ENCODE measurements at regions not wholly inside any gene's neighbourhood (a gene's known extent, or its start where the extent isn't known, plus 50 kb on each side); places are given as distances from the start of the nearest gene placed in this dataset.

- 80% methylated on average over 6 of the region's 8 CpGs for WGBS (ENCODE audit: missing lambda C conversion rate)
- H3K27ac ChIP-seq: no peak overlapping the region
- no peak for TF ChIP-seq RFX5 (IDR thresholded peaks at IDR 0.05)
- no peak for TF ChIP-seq MYC (IDR thresholded peaks at IDR 0.05; ENCODE audit: borderline replicate concordance, low read length)
- TF ChIP-seq ZNF302 (CRISPR knock-in tag; IDR thresholded peaks at IDR 0.05): no peak
- no peak for TF ChIP-seq KDM5A (IDR thresholded peaks at IDR 0.05)
- TF ChIP-seq CHD4 (IDR thresholded peaks at IDR 0.05; ENCODE audit: borderline replicate concordance): no peak
- no peak for TF ChIP-seq KDM1A (IDR thresholded peaks at IDR 0.05; ENCODE audit: low read depth)
- TF ChIP-seq CBX8 (IDR thresholded peaks at IDR 0.05): no peak
- TF ChIP-seq POLR2A (IDR thresholded peaks at IDR 0.05; ENCODE audit: low read length): no peak
- TF ChIP-seq TP53 (CRISPR knock-in tag; IDR thresholded peaks at IDR 0.05): no peak
- no peak for TF ChIP-seq HOXB13 (CRISPR knock-in tag; IDR thresholded peaks at IDR 0.05; ENCODE audit: low read depth)
- TF ChIP-seq HDAC2 (IDR thresholded peaks at IDR 0.05): no peak
- CTCF ChIA-PET: no interaction called here
- DNase-seq (ENCODE audit: low read depth in 1 of 2, low spot score in 1 of 2): no peak
- no peak for ATAC-seq
- FAIRE-seq: no peak
- no peaks in the 10 kb centered on the region for H3K9me3 ChIP-seq
- no peak overlapping the region for H3K4me3 ChIP-seq
- H3K4me1 ChIP-seq: no peaks in the 10 kb centered on the region
- POLR2A ChIA-PET: no interaction called here
- no peak overlapping the region for H3K4me2 ChIP-seq
These were observed 115.1 kb downstream of the NUFIP1 start for GRCh38 chr13:44874176-44874575.

GRCh38 chr13:44873461-44873860 lies 115.8 kb downstream of the NUFIP1 start:
- ATAC-seq (no peak), FAIRE-seq (no peak)
- CTCF ChIA-PET: no interaction called here

GRCh38 chr13:44872751-44873150 lies 116.5 kb downstream of the NUFIP1 start:
- no peak for ATAC-seq
- TF ChIP-seq CEBPB (IDR thresholded peaks at IDR 0.05) (no peak), ZFP36 (IDR thresholded peaks at IDR 0.05; ENCODE audit: borderline replicate concordance, partially characterized antibody) (no peak), RARB (CRISPR knock-in tag; IDR thresholded peaks at IDR 0.05) (no peak), HES2 (IDR thresholded peaks at IDR 0.05) (no peak), TP53 (CRISPR knock-in tag; IDR thresholded peaks at IDR 0.05) (no peak), SREBF2 (IDR thresholded peaks at IDR 0.05) (no peak), MAFK (IDR thresholded peaks at IDR 0.05; ENCODE audit: partially characterized antibody) (no peak), HMGXB4 (CRISPR knock-in tag; IDR thresholded peaks at IDR 0.05; ENCODE audit: borderline replicate concordance) (no peak), CHD4 (IDR thresholded peaks at IDR 0.05; ENCODE audit: borderline replicate concordance) (no peak), CHD2 (IDR thresholded peaks at IDR 0.05; ENCODE audit: low read length, partially characterized antibody) (no peak)
- FAIRE-seq: no peak
- Histone ChIP-seq H3K4me3 (no peak overlapping the region), H3K4me2 (no peak overlapping the region), H3K4me1 (no peaks in the 10 kb centered on the region), H3K9me3 (no peaks in the 10 kb centered on the region), H3K27ac (no peak overlapping the region; a peak in 1 of 6 replicates)
- 82% methylated on average over 12 of the region's 13 CpGs for whole genome bisulfite sequencing (ENCODE audit: missing lambda C conversion rate)
- CTCF ChIA-PET: no interaction called here
- POLR2A ChIA-PET: no interaction called here
- DNase-seq (ENCODE audit: low read depth in 1 of 2, low spot score in 1 of 2): no peak

More at GRCh38 chr13:44873461-44873860, 115.8 kb downstream of the NUFIP1 start:
- POLR2A ChIA-PET: no interaction called here
- no peak overlapping the region for H3K4me2 ChIP-seq
- H3K27ac ChIP-seq: no peak overlapping the region
- H3K4me1 ChIP-seq: no peaks in the 10 kb centered on the region
- no peak for DNase-seq (ENCODE audit: low read depth in 1 of 2, low spot score in 1 of 2)
- no peaks in the 10 kb centered on the region for H3K9me3 ChIP-seq
- 75% methylated on average over 8 of the region's 8 CpGs for WGBS (ENCODE audit: missing lambda C conversion rate)
- TF ChIP-seq GATA3 (IDR thresholded peaks at IDR 0.05; ENCODE audit: borderline replicate concordance) (no peak), RCOR1 (IDR thresholded peaks at IDR 0.05; ENCODE audit: low read depth, low read length) (no peak), HOXA7 (CRISPR knock-in tag; IDR thresholded peaks at IDR 0.05) (no peak), HDAC2 (IDR thresholded peaks at IDR 0.05) (no peak), BHLHE40 (IDR thresholded peaks at IDR 0.05; ENCODE audit: low read depth, low read length) (no peak), MAFK (IDR thresholded peaks at IDR 0.05; ENCODE audit: partially characterized antibody) (no peak), HOXB5 (CRISPR knock-in tag; IDR thresholded peaks at IDR 0.05) (no peak), JUN (IDR thresholded peaks at IDR 0.05) (no peak), NPAS2 (CRISPR knock-in tag; IDR thresholded peaks at IDR 0.05; ENCODE audit: borderline replicate concordance) (no peak), EHF (CRISPR knock-in tag; IDR thresholded peaks at IDR 0.05) (no peak)
- no peak overlapping the region for H3K4me3 ChIP-seq
